ENCODE measurements at regions not wholly inside any gene's neighbourhood (a gene's known extent, or its start where the extent isn't known, plus 50 kb on each side); places are given as distances from the start of the nearest gene placed in this dataset.
"Not testable (repeated sequence)": the region's sequence is repeated elsewhere in the genome, so short reads cannot be mapped to it uniquely, and the experiment has no call there.

- DNase-seq (ENCODE audit: low spot score): no peak
Measured at GRCh38 chr3:89628856-89629670, 521.6 kb downstream of the EPHA3 start.

- DNase-seq (ENCODE audit: low spot score): no peak
Measured at GRCh38 chr3:89635137-89635536, 527.7 kb downstream of the EPHA3 start.

- no peak for DNase-seq (ENCODE audit: low spot score)
Measured at GRCh38 chr3:89644716-89645115, 537.3 kb downstream of the EPHA3 start.

DNA sequence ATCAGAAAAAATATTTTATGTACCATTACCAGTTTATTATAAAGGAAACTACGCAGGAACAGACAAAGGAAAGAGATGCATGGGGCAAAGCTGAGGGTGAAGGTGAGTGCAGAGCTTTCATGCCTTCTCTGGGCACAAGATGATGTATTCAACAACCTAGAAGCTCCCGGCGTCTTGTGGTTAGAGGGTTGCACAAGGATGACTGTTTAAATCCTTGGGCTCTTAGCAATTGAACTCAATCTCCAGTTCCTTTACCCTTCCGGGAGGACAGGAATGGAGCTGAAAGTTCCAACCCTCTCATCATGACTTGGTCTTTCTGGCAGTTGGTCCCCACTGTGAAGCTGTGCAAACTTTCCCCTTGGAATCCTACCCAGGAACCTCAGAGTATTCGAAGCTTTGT is 542.0 kb downstream of the EPHA3 start:
- no peak for DNase-seq (ENCODE audit: low spot score)

DNA sequence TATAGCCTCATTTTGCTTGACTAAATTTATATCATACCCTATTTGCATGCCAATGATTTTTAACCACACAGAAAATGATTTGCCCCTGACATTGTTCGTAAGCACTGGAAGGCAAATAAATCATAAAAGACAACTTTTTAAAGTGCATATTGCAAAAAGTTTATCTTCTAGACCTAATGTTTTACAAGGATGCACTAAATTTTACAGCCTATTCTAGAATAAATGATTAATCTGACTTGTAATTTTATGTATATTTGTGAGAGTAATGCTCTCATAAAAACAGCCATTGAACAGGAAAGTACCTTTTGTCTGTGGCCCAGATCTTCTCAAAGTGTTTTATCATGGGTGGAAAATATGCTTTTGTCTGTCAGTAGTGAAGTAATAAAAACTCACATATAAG is 546.6 kb downstream of the EPHA3 start:
- no peak for DNase-seq (ENCODE audit: low spot score)

DNA sequence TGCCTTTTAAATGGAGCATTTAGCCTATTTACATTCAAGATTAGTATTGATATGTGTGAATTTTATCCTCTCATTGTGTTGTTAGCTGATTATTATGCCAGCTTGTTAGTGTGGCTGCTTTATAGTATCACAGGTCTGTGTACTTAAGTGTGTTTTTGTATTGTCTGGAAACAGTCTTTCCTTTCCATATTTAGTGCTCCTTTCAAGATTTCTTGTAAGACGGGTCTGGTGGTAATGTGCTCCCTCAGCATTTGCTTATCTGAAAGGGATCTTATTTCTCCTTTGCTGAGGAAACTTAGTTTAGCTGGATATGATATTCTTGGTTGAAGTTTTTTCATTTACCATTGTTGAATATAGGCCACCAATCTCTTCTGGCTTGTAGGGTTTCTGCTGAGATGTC is 549.0 kb downstream of the EPHA3 start:
- no peak for DNase-seq (ENCODE audit: low spot score)

DNA sequence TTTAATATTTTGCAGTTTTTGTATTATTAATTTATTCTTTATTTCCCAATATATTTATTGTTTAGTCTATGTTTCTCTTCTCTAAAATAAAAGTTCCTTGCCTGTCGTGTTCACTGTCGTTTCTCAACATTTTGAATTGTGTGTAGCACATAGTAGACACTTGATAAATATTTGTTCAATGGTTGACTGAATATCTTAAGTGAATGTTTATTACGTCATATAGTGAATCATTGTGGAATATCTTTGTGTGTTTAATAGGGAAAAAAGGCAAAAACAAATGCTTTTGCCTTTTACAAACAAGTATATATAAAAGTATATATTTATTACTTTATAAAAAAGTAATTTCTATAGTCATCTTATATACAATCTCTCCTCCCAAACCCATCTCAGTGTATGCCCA is 572.3 kb downstream of the EPHA3 start:
- DNase-seq (ENCODE audit: low spot score): no peak

DNA sequence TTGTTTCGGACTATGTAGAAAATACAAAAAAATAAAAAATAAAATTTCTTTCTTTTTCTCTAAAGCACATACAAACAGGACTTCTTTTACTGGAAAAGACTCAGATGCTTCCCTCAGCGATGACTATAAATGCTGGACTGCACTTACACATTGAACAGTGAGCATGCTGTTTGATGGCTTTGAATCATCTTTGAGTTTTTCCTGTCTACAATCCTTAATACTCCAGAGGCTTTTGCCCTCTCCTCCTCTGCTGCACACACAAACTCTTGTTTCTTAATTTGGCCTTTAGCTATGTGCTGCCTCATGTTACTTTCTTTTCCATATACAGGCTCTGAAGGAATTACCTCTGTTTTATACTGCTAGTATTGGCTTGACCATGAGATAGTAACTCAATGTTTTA is 575.1 kb downstream of the EPHA3 start:
- DNase-seq (ENCODE audit: low spot score): no peak

- DNase-seq (ENCODE audit: low spot score): no peak
Measured at GRCh38 chr3:89685731-89686130, 578.3 kb downstream of the EPHA3 start.

DNA sequence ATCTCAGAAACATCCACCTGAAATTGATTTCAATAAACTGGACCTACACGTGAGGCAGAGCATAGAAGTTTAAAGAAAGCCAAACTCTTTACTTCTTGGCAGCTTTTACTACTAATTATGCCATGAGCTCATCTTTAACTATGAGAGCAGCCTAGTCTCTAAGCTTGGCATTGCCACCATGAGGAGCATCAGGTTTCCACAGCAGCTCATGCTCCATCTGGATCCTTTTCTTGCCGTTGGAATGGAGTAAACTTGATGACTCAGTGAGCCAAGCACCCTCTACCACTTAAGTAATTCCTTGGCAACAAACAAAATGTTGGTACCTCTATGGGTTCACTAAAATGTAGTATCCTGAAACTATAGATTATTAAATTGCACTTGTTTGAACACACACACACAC is 583.2 kb downstream of the EPHA3 start:
- no peak for DNase-seq (ENCODE audit: low spot score)

- no peak for DNase-seq (ENCODE audit: low spot score)
Measured at GRCh38 chr3:89692601-89693000, 585.2 kb downstream of the EPHA3 start.

DNA sequence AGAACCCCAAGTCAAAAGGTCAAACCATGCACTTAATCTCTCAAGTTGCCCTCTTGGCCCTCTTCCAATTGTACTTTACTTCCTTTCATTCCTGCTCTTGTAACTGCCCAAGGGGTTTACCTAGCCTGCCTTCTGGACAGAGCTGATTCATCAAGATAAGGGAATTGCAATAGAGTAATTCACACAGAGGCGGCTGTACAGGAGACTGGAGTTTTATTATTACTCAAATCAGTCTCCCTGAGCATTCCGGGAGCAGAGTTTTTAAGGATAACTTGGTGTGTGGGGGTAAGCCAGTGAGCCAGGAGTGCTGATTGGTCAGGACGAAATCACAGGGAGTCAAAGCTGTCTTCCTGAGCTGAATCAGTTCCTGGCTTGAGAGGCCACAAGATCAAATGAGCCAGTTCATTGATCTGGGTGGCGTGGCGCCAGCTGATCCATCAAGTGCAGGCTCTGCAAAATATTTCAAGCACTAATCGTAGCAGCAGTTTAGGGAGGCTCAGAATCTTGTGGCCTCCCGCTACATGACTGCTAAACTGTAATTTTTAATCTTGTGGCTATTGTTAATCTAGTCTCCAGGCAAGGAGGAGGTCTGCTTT is 590.0 kb downstream of the EPHA3 start:
- DNase-seq (ENCODE audit: low spot score): no peak

- no peak for DNase-seq (ENCODE audit: low spot score)
Measured at GRCh38 chr3:89698208-89698830, 590.9 kb downstream of the EPHA3 start.

DNA sequence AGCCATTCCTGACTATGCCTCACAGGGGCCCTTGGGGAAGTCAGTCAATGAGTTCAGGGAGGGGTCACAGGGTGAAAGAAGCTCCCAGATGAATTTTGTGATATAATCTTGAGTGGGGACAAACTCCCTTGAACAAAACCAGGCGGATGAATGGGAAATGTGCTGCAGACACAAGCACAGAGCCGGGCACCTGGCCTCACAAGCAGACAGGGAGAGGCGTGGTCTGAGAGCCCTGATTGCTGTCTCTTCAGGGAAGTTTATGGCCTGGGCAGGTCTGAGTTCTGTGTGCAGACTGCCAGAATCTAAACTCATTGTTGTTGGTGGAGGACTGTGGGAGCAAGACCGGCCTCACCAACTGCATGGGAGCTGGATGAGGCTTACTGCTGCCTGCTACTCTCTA is 591.8 kb downstream of the EPHA3 start:
- no peak for DNase-seq (ENCODE audit: low spot score)

GRCh38 chr3:89699771-89700170 is 592.4 kb downstream of the EPHA3 start:
- DNase-seq (ENCODE audit: low spot score): no peak

DNA sequence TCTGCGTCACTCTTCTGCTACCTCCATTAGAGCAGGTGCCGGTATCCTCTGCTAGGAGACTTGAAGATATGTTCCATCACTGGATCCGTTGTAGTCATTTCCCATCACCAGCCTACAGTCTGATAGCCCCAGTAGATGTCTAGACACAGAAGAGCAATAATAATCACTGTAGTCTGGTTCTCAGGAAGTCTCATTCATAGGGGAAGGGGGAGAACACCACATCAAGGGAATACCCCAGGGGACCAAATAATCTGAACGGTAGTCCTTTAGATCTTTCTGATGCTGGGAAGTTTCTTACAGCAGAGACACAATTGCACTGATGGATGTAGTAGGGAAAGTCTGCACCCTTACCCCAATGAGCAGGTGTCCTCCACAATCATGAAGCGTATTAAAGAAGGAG is 595.0 kb downstream of the EPHA3 start:
- DNase-seq (ENCODE audit: low spot score): no peak

DNA sequence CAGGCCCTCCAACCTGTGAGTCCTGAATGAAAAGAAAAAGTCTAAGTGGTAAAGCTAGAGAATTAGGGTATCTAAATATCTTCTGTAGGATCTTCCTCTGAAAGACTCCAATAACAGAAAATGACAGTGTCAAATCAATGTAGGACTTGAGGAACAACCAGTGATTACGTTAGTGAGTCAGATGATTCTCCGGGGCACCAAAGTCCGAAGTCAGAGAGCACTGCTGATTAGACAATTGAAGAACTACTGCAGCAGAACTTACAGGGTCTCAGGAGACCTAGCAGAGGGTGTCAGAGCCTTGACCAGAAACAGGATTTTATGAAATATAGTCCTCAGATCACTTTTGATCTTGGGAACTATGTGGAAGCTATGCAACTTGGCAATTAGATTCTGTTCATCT is 605.8 kb downstream of the EPHA3 start:
- no peak for DNase-seq (ENCODE audit: low spot score)

- no peak for DNase-seq (ENCODE audit: low spot score)
Measured at GRCh38 chr3:89714237-89714636, 606.8 kb downstream of the EPHA3 start.

DNA sequence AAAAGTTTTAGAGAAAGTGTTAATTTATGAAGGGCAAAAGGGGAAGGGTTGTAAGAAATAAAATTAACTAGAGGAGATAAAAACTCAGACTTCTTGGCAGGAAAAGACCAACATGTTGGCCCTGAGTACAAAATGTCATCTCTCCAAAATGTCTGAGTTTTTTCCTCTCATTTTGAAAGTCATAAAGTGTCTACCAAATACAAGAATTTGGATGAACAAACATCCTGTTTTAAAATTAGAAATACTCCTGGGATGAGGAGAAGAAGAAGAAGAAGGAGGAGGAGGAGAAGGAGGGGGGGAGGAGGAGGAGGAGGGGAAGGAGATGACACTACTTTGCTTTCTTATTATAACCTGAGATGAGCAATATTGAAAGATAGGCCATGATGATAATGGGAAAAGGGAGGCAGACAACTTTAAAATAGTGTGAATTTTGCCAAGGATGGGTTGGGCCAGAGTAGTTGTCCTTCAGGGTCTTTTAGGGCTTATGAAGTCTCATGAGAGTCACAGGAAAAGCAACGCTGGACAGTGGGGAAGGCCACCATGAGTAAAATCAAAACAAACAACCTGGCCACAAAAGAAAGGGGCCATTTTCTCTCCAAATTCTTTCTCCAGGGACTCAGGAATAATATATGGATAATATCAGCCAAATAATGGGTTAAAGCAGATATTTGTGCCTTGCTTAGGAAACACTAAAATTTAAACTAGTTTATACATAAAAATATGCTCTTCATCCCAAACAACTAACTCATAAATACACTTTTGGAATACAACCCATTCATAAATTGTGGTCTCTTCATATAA is 632.9 kb downstream of the EPHA3 start:
- DNase-seq (ENCODE audit: low spot score): no peak

GRCh38 chr3:89740881-89741177 is 633.4 kb downstream of the EPHA3 start:
- DNase-seq (ENCODE audit: low spot score): no peak

DNA sequence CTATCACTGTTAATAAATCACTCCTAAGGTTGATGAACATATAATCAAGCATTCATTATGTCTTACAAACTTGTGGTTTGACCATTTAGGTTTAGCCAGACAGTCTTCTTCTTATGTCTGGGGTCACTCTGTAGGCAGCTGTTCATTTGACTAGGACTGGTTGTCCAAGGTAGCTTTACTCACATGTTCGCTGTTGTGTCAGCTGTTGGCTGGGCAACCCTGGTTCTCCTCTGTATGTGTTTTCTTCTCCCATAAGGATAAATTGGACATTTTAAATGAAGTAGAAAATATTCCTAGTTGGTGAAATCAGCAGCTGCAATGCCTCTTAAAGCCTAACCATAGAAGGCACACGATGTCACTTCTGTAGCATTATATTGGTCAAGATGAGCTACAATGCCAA is 635.1 kb downstream of the EPHA3 start:
- DNase-seq (ENCODE audit: low spot score): no peak

DNA sequence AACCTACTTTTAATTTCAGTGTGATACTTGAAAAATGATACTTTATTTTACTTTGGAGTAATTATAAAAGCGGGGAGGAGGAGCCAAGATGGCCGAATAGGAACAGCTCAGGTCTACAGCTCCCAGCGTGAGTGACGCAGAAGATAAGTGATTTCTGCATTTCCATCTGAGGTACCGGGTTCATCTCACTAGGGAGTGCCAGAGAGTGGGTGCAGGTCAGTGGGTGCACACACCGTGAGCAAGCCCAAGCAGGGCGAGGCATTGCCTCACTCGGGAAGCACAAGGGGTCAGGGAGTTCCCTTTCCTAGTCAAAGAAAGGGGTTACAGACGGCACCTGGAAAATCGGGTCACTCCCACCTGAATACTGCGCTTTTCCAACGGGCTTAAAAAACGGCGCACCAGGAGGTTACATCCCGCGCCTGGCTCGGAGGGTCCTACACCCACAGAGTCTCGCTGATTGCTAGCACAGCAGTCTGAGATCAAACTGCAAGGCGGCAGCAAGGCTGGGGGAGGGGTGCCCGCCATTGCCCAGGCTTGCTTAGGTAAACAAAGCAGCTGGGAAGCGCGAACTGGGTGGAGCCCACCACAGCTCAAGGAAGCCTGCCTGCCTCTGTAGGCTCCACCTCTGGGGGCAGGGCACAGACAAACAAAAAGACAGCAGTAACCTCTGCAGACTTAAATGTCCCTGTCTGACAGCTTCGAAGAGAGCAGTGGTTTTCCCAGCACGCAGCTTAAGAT is 640.3 kb downstream of the EPHA3 start:
- not testable (repeated sequence) for DNase-seq (ENCODE audit: low spot score)

Data from globus pallidus (tissue), 1 donor.